Activated T-cell treated with anti-CD3 and anti-CD28 coated beads, Interleukin-2, amount 50 U/mL, for 4 hours (primary cell): ENCODE measurements at regions not wholly inside any gene's neighbourhood (a gene's known extent, or its start where the extent isn't known, plus 50 kb on each side); places are given as distances from the start of the nearest gene placed in this dataset.

Experiments used
- ATAC-seq, 2 donors: fragments of 200-7000 bp; cut with Tn5 transposase; one replicate each; pipeline ENCODE4 v1.10.0; 2021
- DNase-seq: peaks from one replicate; pipeline ENCODE4 v3.0.0-alpha.2; 2020
- H3K27me3 Mint-ChIP-seq: one replicate; pipeline ENCODE4 v1.8.0; 2021; ENCODE audit warnings: low read depth, mixed read lengths
- H3K36me3 Mint-ChIP-seq: one replicate; pipeline ENCODE4 v1.8.0; 2022; ENCODE audit warnings: mixed read lengths; ENCODE audit not compliant: insufficient read depth
- H3K4me1 Mint-ChIP-seq: one replicate; pipeline ENCODE4 v1.8.0; 2021; ENCODE audit warnings: low read depth, mixed read lengths
- H3K4me3 Mint-ChIP-seq: one replicate; pipeline ENCODE4 v1.8.0; 2021; ENCODE audit warnings: mild to moderate bottlenecking, moderate library complexity, mixed read lengths
- H3K9me3 Mint-ChIP-seq: one replicate; pipeline ENCODE4 v1.8.0; 2021; ENCODE audit warnings: mixed read lengths

GRCh38 chr1:103194060-103194459 is 85.7 kb upstream of the COL11A1 start:
- DNase-seq (no peak), ATAC-seq (no peak)
- Mint-ChIP-seq H3K27me3 (no peaks in the 10 kb centered on the region), H3K9me3 (no peaks in the 10 kb centered on the region), H3K4me1 (no peaks in the 10 kb centered on the region), H3K4me3 (no peak overlapping the region), H3K36me3 (no peaks in the 10 kb centered on the region)

DNA sequence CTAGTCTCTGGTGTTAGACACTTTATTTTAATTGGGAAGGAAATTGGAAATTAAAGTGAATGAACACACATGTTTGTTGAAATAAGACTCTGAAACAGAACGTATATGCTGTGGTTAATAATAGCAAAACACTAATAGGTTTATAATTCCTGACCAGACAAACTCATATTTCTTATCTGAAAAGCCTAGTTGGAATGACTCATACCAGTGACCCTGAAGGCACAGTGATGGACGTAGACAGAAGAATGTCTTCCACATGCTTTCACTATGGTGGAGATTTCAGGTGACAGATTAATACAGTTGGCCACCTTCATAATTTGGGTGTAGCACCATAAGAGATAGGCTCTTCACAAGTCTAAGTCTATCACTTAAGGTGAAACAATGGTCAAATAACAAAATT is 83.0 kb upstream of the COL11A1 start:
- H3K4me1 Mint-ChIP-seq = no peaks in the 10 kb centered on the region
- ATAC-seq (no peak), DNase-seq (no peak)
- H3K4me3 Mint-ChIP-seq = no peak overlapping the region
- H3K36me3 Mint-ChIP-seq = no peaks in the 10 kb centered on the region
- H3K9me3 Mint-ChIP-seq = peaks cover 4% of the 10 kb centered on the region
- no peaks in the 10 kb centered on the region for H3K27me3 Mint-ChIP-seq

DNA sequence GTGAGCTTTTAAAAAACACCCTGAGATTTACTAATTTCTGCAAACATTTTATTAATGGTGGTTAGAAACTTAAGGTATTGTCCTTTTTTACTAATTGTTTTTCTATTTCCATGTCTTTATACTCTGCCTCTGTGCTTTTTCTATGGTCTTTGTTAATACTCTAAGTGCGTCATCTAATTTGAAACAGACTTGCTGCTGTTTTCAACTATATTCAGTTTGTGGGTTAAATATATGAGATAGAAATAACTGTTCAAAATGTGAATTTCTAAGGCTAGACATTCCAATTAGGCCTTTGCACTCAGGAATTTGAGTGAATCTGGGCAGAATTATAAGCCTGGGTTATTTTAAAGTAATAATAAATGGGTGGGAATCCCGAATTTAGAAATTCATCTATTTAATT is 82.4 kb upstream of the COL11A1 start:
- peaks cover 4% of the 10 kb centered on the region for H3K9me3 Mint-ChIP-seq
- H3K4me3 Mint-ChIP-seq = no peak overlapping the region
- no peaks in the 10 kb centered on the region for H3K36me3 Mint-ChIP-seq
- DNase-seq (no peak), ATAC-seq (no peak)
- H3K4me1 Mint-ChIP-seq = no peaks in the 10 kb centered on the region
- H3K27me3 Mint-ChIP-seq = no peaks in the 10 kb centered on the region

DNA sequence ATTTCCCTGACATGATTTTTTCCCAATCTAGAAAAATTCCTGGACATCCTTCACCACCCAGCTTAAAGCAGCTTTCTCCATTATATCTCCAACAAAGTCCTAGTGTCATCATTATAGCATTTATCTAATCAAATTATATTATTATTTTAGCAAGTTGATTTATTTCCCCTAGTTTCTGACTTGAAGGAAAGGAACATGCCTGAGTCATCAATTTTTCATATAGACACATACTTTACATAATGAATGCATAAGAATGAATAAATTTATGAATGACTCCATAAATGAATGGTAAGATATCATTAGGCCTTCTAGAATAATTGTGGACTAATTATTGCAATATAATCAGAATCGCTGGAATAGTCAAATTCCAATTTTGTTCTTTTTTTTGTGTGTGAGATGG is 79.4 kb upstream of the COL11A1 start:
- Mint-ChIP-seq H3K36me3 (no peaks in the 10 kb centered on the region), H3K27me3 (no peaks in the 10 kb centered on the region), H3K4me3 (no peak overlapping the region), H3K4me1 (no peaks in the 10 kb centered on the region), H3K9me3 (peaks cover 7% of the 10 kb centered on the region)
- ATAC-seq (no peak), DNase-seq (no peak)

GRCh38 chr1:103180660-103181059 is 72.3 kb upstream of the COL11A1 start:
- peaks cover 4% of the 10 kb centered on the region for H3K9me3 Mint-ChIP-seq
- ATAC-seq (no peak), DNase-seq (no peak)
- H3K27me3 Mint-ChIP-seq = no peaks in the 10 kb centered on the region
- no peaks in the 10 kb centered on the region for H3K36me3 Mint-ChIP-seq
- H3K4me1 Mint-ChIP-seq = no peaks in the 10 kb centered on the region
- no peak overlapping the region for H3K4me3 Mint-ChIP-seq

DNA sequence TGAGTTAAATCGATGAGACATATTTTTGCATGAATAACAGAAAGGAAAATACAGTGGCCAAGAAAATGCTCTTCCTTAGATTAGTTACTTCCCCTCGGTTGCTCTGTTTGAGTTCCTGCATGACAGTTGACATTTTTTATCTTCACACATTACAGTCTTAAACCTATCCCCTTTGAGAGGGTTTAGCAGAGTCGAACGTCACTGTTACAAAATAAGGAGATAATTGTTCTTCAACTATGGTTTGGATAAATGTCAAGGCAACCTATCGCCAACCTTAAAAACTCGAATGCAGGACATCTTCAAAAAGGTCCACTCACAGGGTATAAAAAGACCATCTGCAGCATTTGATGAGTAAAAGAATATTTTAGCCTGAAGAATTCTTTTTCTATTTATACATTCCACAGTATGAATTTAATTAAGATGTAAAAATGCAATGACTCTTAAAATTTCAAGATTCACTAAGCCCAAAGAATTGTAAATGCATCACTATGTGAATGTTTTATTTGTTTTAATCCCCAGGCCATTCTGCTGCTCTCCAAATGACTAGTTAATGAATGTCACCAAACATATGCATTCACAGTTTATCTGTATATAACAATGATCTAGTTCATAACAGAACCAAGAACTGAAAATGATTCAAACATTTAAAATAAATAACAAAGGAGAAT is 68.9 kb upstream of the COL11A1 start:
- no peak for DNase-seq
- no peaks in the 10 kb centered on the region for H3K36me3 Mint-ChIP-seq
- H3K9me3 Mint-ChIP-seq = no peaks in the 10 kb centered on the region
- H3K27me3 Mint-ChIP-seq = no peaks in the 10 kb centered on the region
- ATAC-seq = no peak
- no peak overlapping the region for H3K4me3 Mint-ChIP-seq
- no peaks in the 10 kb centered on the region for H3K4me1 Mint-ChIP-seq

DNA sequence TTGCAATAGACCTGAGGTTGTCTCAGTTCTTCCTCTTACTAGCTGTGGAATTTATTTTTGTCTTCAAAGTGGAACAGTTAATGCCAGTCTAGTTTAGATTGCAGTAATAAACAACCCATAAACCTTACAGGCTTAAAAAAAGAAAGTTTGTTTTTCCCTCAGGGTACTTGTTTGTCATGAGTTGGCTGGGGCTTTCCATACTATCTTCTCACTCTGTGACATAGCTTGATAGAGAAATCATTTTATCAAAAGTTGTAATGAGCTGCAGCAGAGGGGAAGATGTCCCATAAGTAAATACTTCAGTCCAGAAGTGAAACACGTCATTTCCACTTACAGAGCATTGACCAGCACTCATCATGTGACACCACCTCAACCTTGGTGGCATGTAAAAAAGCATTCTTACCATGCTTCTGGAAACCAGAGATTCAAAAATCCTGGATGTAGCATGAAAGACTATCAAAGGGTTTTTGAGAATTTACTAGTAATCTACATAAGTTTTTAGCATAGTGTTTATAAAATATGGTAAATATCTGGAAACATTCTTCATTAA is 62.8 kb upstream of the COL11A1 start:
- Mint-ChIP-seq H3K4me3 (no peak overlapping the region), H3K36me3 (no peaks in the 10 kb centered on the region), H3K4me1 (no peaks in the 10 kb centered on the region), H3K27me3 (no peaks in the 10 kb centered on the region), H3K9me3 (peaks cover 4% of the 10 kb centered on the region)
- DNase-seq (no peak), ATAC-seq (no peak)

GRCh38 chr1:103170609-103171008 is 62.3 kb upstream of the COL11A1 start:
- Mint-ChIP-seq H3K36me3 (no peaks in the 10 kb centered on the region), H3K9me3 (peaks cover 6% of the 10 kb centered on the region), H3K4me3 (no peak overlapping the region), H3K27me3 (no peaks in the 10 kb centered on the region), H3K4me1 (no peaks in the 10 kb centered on the region)
- DNase-seq (no peak), ATAC-seq (no peak)

DNA sequence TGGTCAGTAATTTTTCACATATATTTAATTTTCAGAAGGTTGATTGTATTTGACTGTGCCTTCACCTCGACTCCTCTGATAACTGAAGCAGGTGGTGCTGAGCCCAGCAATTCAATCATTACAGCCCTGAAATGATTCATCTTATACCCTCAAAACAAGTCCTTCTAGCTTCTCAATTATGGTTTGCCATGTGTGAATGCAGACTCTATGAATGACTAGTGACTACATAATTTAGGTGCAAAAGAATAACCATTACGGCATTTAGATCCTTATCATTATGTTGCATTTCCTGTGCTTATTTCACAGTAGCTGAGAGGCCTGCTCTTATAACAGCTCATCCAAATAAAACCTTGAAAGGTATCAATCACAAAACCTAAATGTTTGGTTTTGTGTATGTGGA is 54.0 kb upstream of the COL11A1 start:
- H3K4me3 Mint-ChIP-seq = no peak overlapping the region
- no peak for DNase-seq
- H3K4me1 Mint-ChIP-seq = no peaks in the 10 kb centered on the region
- no peaks in the 10 kb centered on the region for H3K36me3 Mint-ChIP-seq
- H3K9me3 Mint-ChIP-seq = peaks cover 6% of the 10 kb centered on the region
- no peaks in the 10 kb centered on the region for H3K27me3 Mint-ChIP-seq
- ATAC-seq = peak; percentile 40 to 50

GRCh38 chr1:103160281-103160680 is 52.0 kb upstream of the COL11A1 start:
- Mint-ChIP-seq H3K36me3 (no peaks in the 10 kb centered on the region), H3K27me3 (no peaks in the 10 kb centered on the region), H3K4me3 (no peak overlapping the region), H3K4me1 (no peaks in the 10 kb centered on the region), H3K9me3 (no peaks in the 10 kb centered on the region)
- DNase-seq (no peak), ATAC-seq (no peak)
